GM19324 (cell line): ENCODE measurements at regions not wholly inside any gene's neighbourhood (a gene's known extent, or its start where the extent isn't known, plus 50 kb on each side); places are given as distances from the start of the nearest gene placed in this dataset.
"Not testable (repeated sequence)": the region's sequence is repeated elsewhere in the genome, so short reads cannot be mapped to it uniquely, and the experiment has no call there.

Experiments
- ATAC-seq: cut with Tn5 transposase; IDR thresholded peaks from one replicate; pipeline ENCODE4 v1.9.1; 2021; ENCODE audit warnings: mild to moderate bottlenecking, moderate library complexity; ENCODE audit not compliant: unreplicated experiment, low FRiP score

DNA sequence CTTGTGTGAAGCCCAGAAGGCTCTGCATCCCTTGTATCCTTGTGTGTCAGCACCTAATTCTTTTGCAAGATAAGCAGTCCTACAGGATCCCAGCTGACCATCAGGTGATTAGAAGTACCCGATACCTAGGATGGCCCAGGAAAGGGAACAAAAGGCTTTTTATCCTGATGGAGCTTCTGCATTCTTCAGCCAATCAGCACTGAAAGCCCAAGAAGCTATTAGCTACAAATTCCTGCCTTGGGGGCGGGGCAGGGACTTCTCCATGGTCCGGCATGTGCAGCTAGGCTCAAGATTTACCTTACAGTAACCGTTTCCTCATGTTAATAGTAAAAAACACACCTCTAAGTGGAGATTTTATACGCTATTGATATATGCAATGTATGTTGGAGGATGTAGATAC is 264.6 kb upstream of the THUMPD2 start:
- no peak for ATAC-seq

- ATAC-seq: no peak
These were observed 264.1 kb upstream of the THUMPD2 start for GRCh38 chr2:40043191-40043590.

GRCh38 chr2:40041422-40042382 is 262.6 kb upstream of the THUMPD2 start:
- ATAC-seq: no peak

DNA sequence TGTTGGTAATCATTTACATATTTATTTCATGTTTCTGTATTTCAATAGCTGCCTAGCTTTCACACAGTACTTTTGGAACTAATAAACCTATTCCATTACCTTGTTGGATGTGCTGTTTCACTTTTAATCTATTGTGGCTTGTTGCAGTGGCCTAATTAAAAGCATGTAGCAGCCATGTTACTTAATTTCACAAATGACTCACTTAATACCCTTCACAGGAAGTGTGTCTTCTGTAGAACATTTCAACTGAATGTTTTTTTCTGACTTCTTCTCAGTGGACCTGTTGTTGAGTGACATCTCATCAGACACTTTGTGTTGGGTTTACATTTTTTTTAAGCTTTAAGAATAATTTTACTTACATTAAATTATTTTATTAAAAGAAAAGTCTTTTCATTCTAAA is 260.5 kb upstream of the THUMPD2 start:
- ATAC-seq: no peak

DNA sequence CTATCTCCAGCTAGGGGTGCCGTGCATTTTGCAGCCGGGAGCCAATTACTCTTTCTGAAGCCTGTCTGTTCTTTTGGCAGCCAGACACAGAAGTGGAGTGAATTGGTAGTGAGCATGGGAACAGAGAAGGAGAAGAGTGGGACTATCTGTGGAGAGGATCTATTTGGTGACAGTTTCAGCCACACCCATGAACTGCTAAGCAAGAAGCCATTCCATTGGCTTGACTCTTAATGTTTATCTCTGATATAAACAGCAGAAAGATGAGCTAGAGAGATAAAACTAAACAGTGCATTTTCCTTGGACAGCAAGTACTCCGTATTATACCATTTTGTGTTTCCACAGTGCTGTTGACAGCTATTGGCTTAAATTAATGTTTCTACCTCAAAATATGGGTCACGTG is 259.6 kb upstream of the THUMPD2 start:
- ATAC-seq: no peak

DNA sequence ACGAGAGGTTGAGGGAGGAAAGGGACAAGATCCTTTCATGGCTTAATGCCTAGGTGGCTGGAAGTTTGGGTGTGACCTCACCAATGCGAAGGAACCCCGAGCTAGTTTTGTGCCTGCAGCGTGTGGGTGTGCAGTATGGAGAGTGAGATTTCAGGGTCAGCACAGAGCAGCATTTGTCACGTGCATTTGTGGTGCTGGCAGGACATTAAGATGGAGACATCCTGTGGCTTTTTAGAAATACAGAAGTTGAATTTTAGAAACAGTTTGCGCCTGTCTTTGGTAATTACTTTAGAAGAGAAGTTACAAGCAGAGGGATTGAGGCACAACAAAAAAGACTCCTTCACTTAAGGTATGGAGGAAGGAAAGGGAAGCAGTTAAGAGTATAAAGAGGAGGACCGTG is 258.2 kb upstream of the THUMPD2 start:
- ATAC-seq: no peak

GRCh38 chr2:40036241-40036640 is 257.2 kb upstream of the THUMPD2 start:
- no peak for ATAC-seq

GRCh38 chr2:40034801-40035200 is 255.7 kb upstream of the THUMPD2 start:
- ATAC-seq: no peak

DNA sequence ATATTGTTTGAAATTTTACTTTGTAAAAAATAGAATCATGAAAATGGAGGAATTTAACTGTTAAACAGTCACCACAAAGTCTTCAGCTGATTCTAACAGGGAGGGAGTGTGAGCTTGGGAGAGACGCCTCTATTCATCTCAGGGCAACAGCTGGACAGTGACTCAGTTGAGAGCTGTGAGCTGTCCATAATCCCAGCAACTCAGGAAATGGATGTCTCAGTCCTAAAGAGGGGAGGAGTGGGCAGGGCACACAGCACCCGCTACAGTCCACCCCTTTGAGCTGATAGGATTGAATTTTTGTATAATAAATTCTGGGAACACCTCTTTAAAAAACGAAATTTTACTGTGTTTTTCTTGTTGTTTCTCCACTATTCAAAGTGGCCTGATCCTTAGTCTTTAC is 255.1 kb upstream of the THUMPD2 start:
- no peak for ATAC-seq

GRCh38 chr2:40033781-40034180 is 254.7 kb upstream of the THUMPD2 start:
- no peak for ATAC-seq

GRCh38 chr2:40032650-40033319 is 253.7 kb upstream of the THUMPD2 start:
- no peak for ATAC-seq

DNA sequence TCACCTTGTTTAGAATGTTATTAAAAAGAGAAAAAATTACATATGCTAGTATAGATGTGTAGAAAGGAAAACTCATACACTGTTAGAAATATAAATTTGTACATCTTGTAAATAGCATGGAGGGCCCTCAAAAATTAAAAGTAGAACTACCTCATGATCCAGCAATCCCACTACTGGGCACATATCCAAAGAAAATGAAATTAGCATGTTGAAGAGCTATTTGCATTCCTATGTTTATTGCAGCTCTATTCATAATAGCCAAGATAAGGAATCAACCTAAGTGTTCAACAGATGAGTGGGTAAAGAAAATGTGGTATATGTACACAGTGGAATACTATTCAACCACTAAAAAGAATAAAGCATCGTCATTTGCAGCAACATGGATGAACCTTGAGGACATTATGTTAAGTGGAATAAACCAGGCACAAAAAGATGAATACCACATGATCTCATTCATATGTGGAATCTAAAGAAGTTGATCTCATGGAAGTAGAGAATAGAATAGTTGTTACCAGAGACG is 251.5 kb upstream of the THUMPD2 start:
- ATAC-seq: no peak

DNA sequence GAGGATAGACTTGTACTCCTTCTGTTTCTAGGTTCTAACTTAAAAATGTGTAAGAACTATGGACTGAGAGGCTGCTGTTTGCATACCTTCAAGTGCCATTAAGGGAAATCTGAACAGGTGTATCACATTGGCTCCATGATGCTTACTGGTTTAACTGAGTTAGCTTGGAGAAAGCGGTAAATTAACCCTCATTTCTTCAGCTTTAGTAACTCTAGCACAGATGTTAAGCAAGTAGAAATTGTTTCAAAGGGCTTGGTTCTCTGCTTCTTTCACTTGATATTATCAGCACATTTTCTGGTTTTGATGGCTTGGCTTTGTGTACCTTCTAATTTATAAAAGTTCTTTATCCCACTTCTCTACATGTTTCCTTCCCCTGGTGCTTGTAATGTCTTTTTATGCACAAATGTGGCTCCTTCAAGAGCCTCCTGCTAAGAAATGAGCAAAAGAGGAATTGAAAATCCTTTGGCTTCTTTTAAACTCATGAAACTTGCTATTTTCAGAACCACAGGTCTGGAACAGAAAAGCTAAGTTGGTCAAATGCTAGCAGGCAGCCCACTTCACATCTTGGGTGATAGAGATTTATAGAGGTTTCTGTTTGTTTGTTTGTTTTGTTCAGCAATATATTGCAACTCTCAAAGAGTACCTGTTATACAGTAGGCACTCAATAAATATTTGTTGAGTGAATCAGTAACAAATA is 249.9 kb upstream of the THUMPD2 start:
- ATAC-seq: no peak

DNA sequence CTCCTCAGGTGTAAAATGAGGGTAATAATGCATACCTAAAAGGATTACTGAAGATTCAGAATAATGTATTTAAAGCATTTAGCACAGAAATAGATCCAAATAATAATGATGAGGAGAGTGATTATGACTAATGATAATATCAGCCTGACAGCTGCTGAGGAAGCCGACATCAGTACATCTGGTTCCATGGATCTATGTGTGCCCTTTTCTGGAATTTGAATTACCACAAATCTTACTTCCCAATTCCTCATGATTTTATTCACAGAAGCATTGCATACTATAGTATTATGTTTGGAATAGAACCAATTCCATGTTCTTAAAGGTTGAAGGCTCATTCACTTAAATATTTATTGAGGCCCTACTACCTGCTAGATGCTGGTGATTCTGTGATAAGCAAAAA is 248.9 kb upstream of the THUMPD2 start:
- ATAC-seq: no peak

DNA sequence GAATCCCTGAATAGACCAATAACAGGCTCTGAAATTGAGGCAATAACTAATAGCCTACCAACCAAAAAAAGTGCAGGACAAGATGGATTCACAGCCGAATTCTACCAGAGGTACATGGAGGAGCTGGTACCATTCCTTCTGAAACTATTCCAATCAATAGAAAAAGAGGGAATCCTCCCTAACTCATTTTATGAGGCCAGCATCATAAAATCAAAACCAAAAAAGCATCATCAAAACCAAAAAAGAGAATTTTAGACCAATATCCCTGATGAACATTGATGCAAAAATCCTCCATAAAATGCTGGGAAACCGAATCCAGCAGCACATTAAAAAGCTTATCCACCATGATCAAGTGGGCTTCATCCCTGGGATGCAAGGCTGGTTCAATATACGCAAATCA is 246.2 kb upstream of the THUMPD2 start:
- ATAC-seq: not testable (repeated sequence)

DNA sequence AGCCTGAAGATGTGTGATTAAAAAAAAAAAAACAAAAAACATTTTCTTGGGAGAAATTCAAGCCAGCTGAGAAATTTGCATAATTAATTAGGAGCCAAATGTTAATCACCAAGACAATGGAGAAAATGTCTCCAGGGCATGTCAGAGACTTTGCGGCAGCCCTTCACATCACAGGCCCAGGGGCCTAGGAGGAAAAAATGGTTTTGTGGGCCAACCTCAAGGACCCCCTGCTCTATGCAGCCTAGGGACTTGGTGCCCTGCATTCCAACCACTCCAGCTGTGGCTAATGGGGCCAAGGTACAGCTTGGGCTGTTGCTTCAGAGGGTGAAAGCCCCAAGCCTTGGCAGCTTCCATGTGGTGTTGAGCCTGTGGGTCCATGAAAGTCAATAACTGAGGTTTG is 241.9 kb upstream of the THUMPD2 start:
- no peak for ATAC-seq

DNA sequence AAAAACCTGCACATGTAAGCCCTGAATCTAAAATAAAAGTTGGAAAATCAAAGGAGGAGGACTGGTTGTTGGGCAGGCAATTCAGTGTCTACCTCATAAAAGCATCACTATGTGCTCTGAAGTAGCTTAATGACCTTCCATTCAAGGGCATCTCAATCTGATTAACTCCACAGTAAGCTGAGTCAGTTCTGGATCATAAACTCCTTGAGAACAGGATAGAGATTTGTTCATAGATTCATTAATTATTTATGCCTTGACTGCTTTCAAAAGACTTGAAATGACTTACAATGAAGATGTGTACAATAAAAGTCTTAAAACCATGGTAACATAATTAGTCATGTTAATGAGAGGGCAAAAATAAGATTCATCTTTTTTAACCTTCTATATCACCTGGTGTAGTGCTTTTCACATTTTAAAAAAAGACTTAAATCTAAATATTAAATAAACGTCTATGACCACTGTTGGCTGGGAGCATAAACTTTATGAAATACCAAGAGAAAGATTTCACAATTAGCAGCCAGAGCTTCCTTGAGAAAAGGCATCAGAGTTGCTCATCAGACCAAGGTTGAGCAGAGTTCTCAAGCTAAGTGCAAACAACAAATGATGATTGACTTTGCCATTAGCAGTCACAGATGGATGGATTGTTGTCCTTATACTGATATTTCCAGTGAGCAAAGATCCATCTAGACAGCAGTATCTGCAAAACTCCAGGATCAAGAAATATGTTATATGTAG is 237.3 kb upstream of the THUMPD2 start:
- no peak for ATAC-seq

DNA sequence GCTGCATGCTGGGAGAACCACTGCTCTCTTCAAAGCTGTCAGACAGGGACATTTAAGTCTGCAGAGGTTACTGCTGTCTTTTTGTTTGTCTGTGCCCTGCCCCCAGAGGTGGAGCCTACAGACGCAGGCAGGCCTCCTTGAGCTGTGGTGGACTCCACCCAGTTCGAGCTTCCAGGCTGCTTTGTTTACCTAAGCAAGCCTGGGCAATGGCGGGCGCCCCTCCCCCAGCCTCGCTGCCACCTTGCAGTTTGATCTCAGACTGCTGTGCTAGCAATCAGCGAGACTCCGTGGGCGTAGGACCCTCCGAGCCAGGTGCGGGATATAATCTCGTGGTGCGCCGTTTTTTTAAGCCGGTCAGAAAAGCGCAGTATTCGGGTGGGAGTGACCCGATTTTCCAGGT is 234.9 kb upstream of the THUMPD2 start:
- not testable (repeated sequence) for ATAC-seq

DNA sequence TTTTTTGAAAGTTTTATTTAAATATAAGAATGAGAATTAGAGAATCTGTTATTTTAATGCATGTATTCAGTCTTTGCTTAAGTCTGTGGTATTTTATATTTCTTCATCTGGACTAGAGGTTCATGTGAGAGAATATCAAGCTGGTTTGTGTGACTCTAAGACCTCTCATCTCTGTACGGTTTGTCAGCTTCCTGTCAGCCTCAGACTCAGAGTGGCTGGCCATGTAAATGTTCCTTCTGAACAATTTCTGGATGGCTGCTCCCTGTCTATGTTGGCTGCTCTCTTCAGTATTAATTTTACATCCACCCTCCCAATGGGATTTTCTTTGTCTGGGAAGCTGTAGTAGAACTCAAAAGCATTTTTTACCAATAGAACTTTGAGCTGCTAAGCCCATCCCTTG is 225.3 kb upstream of the THUMPD2 start:
- ATAC-seq: no peak

DNA sequence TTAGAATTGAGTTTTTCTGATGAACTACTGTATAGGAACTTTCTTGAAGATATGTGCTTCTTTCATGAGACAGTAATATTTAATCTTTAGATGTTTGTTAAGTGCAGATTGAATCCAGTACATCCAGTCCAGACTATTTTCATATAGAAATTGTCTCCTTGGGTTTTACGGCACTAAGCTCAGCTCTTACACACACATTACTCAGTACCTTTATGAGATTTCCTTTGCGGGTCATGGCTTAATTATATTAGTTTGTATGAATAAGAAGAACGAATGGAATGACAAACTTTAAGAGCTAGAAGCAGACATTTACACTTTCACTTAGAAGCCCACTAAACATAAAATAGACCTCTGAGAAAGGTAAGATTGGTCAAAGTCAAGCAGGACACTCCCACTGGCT is 223.3 kb upstream of the THUMPD2 start:
- no peak for ATAC-seq
